ENCODE measurements at regions not wholly inside any gene's neighbourhood (a gene's known extent, or its start where the extent isn't known, plus 50 kb on each side); places are given as distances from the start of the nearest gene placed in this dataset.

- TF ChIP-seq, protein P1, sequence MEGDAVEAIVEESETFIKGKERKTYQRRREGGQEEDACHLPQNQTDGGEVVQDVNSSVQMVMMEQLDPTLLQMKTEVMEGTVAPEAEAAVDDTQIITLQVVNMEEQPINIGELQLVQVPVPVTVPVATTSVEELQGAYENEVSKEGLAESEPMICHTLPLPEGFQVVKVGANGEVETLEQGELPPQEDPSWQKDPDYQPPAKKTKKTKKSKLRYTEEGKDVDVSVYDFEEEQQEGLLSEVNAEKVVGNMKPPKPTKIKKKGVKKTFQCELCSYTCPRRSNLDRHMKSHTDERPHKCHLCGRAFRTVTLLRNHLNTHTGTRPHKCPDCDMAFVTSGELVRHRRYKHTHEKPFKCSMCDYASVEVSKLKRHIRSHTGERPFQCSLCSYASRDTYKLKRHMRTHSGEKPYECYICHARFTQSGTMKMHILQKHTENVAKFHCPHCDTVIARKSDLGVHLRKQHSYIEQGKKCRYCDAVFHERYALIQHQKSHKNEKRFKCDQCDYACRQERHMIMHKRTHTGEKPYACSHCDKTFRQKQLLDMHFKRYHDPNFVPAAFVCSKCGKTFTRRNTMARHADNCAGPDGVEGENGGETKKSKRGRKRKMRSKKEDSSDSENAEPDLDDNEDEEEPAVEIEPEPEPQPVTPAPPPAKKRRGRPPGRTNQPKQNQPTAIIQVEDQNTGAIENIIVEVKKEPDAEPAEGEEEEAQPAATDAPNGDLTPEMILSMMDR (IDR thresholded peaks at IDR 0.05), result no peak
- no peak for TF ChIP-seq POLR2A (IDR thresholded peaks at IDR 0.05)
Observed at GRCh38 chr21:41557884-41558283, 49.9 kb upstream of the TMPRSS2 start.

All from suprapubic skin (tissue), 3 donors.